ENCODE measurements at regions not wholly inside any gene's neighbourhood (a gene's known extent, or its start where the extent isn't known, plus 50 kb on each side); places are given as distances from the start of the nearest gene placed in this dataset.

- TF ChIP-seq POLR2A (IDR thresholded peaks at IDR 0.05; ENCODE audit: low read depth, low read length): no peak
- TF ChIP-seq POLR2AphosphoS5 (IDR thresholded peaks at IDR 0.05; ENCODE audit: low read depth, low read length): no peak
- no peak for TF ChIP-seq PAX5 (IDR thresholded peaks at IDR 0.05; ENCODE audit: insufficient read depth, low read length, severe bottlenecking)
- no peak for TF ChIP-seq TAF1 (IDR thresholded peaks at IDR 0.05; ENCODE audit: low read depth, low read length)
- no peak for TF ChIP-seq POU2F2 (IDR thresholded peaks at IDR 0.05; ENCODE audit: low read depth, low read length)
Measured at GRCh38 chr17:70308618-70309017, 139.3 kb downstream of the KCNJ2 start.
